ENCODE measurements at regions not wholly inside any gene's neighbourhood (a gene's known extent, or its start where the extent isn't known, plus 50 kb on each side); places are given as distances from the start of the nearest gene placed in this dataset.

DNA sequence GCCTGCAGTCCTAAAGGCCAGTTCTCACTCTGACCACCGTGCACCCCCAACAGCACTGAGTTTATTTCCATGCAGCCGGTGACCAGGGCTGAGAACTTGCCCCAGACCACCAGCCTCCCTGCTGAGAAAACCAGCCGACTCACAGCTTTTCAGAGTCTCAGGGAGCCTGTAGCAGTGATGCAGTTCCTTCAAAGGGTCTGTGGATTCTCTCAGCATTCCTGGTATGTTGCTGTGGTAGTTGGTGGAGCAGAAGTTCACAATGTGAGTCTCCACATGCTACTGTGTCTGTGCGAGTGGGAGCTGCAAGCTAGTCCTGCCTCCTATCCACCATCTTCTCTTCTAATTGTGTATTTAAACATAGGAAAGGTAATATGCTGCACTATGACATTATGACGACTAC is 254.9 kb upstream of the KLF12 start:
- no peak for TF ChIP-seq POLR2AphosphoS5 (IDR thresholded peaks at IDR 0.05)
- TF ChIP-seq, protein P1, sequence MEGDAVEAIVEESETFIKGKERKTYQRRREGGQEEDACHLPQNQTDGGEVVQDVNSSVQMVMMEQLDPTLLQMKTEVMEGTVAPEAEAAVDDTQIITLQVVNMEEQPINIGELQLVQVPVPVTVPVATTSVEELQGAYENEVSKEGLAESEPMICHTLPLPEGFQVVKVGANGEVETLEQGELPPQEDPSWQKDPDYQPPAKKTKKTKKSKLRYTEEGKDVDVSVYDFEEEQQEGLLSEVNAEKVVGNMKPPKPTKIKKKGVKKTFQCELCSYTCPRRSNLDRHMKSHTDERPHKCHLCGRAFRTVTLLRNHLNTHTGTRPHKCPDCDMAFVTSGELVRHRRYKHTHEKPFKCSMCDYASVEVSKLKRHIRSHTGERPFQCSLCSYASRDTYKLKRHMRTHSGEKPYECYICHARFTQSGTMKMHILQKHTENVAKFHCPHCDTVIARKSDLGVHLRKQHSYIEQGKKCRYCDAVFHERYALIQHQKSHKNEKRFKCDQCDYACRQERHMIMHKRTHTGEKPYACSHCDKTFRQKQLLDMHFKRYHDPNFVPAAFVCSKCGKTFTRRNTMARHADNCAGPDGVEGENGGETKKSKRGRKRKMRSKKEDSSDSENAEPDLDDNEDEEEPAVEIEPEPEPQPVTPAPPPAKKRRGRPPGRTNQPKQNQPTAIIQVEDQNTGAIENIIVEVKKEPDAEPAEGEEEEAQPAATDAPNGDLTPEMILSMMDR (IDR thresholded peaks at IDR 0.05), result no peak

All from gastroesophageal sphincter (tissue), 3 donors.